Activated naive CD8-positive, alpha-beta T cell treated with anti-CD3 and anti-CD28 coated beads, Interleukin-2, amount 50 U/mL, for 24 hours (primary cell): ENCODE measurements at regions not wholly inside any gene's neighbourhood (a gene's known extent, or its start where the extent isn't known, plus 50 kb on each side); places are given as distances from the start of the nearest gene placed in this dataset.
"Not testable (repeated sequence)": the region's sequence is repeated elsewhere in the genome, so short reads cannot be mapped to it uniquely, and the experiment has no call there.

ENCODE experiments used
- ATAC-seq: fragments of 150-1000 bp; cut with Tn5 transposase; one replicate; pipeline ENCODE4 v1.10.0; 2021
- DNase-seq: peaks from one replicate; pipeline ENCODE4 v3.0.0; 2021
- H3K27ac Mint-ChIP-seq: one replicate; pipeline ENCODE4 v1.8.0; 2021; ENCODE audit warnings: mild to moderate bottlenecking, mixed read lengths
- H3K27me3 Mint-ChIP-seq: one replicate; pipeline ENCODE4 v1.8.0; 2021; ENCODE audit warnings: mixed read lengths
- H3K36me3 Mint-ChIP-seq: one replicate; pipeline ENCODE4 v1.8.0; 2021; ENCODE audit warnings: low read depth, mixed read lengths
- H3K4me1 Mint-ChIP-seq: one replicate; pipeline ENCODE4 v1.8.0; 2021; ENCODE audit warnings: mixed read lengths
- H3K4me3 Mint-ChIP-seq: one replicate; pipeline ENCODE4 v1.8.0; 2021; ENCODE audit warnings: mild to moderate bottlenecking, moderate library complexity, mixed read lengths
- H3K9me3 Mint-ChIP-seq: one replicate; pipeline ENCODE4 v1.8.0; 2021; ENCODE audit warnings: mixed read lengths

DNA sequence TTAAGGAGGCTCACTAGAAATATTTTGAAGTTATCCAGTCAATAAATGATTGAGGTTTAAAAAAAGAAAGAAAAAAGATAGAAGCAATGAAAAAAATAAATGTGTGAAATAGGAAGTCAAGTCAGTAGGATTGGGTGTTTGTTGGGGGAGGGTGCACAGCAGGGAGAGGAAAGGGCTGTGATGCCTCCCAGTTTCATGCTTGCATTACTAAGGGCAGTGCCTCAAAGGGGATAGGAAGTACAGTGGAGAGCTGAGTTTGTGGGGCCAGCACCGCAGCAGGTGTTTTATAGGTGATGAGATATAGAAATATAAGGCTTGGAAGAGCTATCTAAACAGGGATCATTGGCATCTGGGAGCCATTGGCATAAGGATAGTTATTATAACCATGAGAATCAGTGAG is 919.2 kb downstream of the STIM2 start:
- Mint-ChIP-seq H3K9me3 (peaks cover 8% of the 10 kb centered on the region), H3K36me3 (no peaks in the 10 kb centered on the region), H3K4me1 (no peaks in the 10 kb centered on the region), H3K27ac (no peak overlapping the region), H3K4me3 (no peak overlapping the region), H3K27me3 (no peaks in the 10 kb centered on the region)
- ATAC-seq (no peak), DNase-seq (no peak)

DNA sequence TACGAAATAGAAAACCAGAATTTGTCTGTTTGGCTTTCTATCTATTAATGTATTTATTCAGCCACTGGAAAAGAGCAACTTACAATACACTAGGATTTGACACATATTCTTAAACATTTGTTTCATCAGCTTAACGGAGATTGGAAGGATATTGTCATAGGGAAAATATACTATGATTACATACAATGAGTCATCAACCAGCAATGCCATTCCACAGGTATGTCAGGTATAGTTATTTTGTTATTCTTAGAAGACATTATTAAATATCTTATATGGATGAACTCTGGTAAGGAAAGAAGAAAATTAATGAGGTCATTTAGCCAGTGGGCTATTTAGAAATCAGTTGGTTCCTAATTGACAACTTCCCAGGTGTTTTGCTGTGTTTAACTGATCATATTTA is 926.6 kb downstream of the STIM2 start:
- Mint-ChIP-seq H3K4me3 (no peak overlapping the region), H3K4me1 (no peaks in the 10 kb centered on the region)

DNA sequence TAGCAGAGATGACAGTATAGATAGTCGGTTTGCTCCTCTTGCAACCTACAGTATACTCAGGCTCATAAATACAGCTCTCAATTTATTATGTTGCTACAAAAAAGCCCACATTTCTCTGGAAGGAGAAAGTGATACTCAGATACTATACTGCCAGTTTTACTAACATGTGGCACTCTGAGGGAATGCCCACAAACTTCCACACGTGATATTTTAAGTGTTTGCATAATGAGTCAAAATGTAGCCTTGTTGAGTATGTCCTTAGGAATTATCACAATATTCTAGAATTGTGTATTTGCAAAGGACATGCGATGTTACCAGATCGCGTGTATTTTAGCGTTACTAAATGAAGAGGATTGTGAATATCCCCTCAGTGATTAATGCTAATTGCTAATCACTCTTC is 929.1 kb downstream of the STIM2 start:
- H3K27me3 Mint-ChIP-seq: no peaks in the 10 kb centered on the region
- H3K9me3 Mint-ChIP-seq: no peaks in the 10 kb centered on the region
- no peaks in the 10 kb centered on the region for H3K4me1 Mint-ChIP-seq
- no peak for ATAC-seq
- no peak for DNase-seq
- H3K27ac Mint-ChIP-seq: no peak overlapping the region
- H3K36me3 Mint-ChIP-seq: no peaks in the 10 kb centered on the region
- H3K4me3 Mint-ChIP-seq: no peak overlapping the region

More for the DNA sequence above, 926.6 kb downstream of the STIM2 start:
- Mint-ChIP-seq H3K36me3 (no peaks in the 10 kb centered on the region), H3K9me3 (no peaks in the 10 kb centered on the region), H3K27me3 (no peaks in the 10 kb centered on the region), H3K27ac (no peak overlapping the region)
- ATAC-seq: no peak
- no peak for DNase-seq

DNA sequence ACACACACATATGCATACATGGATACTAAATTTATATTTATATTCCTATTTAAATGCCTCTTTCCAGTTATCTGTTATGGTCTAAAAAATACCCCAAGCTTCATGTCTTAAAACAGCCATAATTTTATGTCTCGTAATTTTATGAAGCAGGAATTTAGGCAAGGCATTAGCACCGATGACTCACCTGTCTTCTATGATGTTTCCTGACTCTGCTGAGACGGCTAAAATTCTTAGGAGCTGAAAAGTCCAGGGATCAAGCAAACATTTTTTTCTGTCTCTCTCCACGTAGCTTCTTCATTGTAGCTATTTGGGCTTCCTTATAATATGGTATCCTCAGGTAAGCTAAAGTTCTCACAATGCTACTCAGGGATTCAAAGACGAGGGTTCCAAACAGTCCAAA is 930.3 kb downstream of the STIM2 start:
- Mint-ChIP-seq H3K9me3 (no peaks in the 10 kb centered on the region), H3K27me3 (no peaks in the 10 kb centered on the region), H3K27ac (no peak overlapping the region), H3K4me3 (no peak overlapping the region), H3K36me3 (no peaks in the 10 kb centered on the region), H3K4me1 (no peaks in the 10 kb centered on the region)
- ATAC-seq (no peak), DNase-seq (no peak)

DNA sequence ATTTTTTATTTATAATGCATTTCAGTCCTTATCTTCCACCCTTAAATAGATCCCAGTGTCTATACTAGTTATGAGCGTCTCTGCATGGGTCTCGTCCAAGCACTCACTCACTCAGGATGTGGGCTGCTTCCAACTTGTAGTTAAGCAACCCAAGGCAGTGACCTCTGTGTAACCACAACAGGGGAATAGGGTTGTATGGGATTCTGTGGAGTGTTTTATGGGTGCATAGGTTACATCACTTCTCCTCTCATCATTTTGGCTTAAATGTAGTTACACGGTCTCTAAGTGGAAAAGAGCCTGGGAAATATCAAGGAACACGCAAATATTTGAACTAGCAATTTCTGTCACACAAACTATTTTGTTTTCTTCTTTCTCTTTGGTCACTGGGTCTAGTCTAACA is 931.0 kb downstream of the STIM2 start:
- Mint-ChIP-seq H3K4me3 (no peak overlapping the region), H3K27ac (no peak overlapping the region), H3K36me3 (no peaks in the 10 kb centered on the region), H3K9me3 (no peaks in the 10 kb centered on the region), H3K4me1 (no peaks in the 10 kb centered on the region), H3K27me3 (no peaks in the 10 kb centered on the region)
- no peak for DNase-seq
- ATAC-seq: no peak

DNA sequence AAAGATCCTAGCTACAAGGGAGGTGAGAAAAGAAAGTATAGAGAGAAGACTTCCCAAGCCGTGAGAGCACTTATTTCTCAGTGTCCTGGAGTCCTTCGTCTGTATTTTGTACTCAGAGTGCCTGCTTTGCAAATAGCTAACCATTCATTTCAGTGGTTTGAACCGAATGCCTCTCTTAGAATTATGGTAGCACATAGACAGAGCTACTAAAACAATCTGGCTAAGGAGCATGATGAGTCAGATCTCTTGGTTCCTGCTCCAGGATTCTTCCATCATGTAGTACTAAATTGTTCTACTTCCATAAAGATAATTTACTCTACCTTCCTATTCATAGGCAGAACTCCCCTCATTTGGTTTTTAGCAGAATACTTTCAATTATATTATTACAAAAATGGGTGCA is 946.6 kb downstream of the STIM2 start:
- ATAC-seq: no peak
- no peak overlapping the region for H3K4me3 Mint-ChIP-seq
- no peak overlapping the region for H3K27ac Mint-ChIP-seq
- DNase-seq: no peak
- no peaks in the 10 kb centered on the region for H3K4me1 Mint-ChIP-seq
- H3K27me3 Mint-ChIP-seq: no peaks in the 10 kb centered on the region
- no peaks in the 10 kb centered on the region for H3K36me3 Mint-ChIP-seq
- H3K9me3 Mint-ChIP-seq: peaks cover 5% of the 10 kb centered on the region

DNA sequence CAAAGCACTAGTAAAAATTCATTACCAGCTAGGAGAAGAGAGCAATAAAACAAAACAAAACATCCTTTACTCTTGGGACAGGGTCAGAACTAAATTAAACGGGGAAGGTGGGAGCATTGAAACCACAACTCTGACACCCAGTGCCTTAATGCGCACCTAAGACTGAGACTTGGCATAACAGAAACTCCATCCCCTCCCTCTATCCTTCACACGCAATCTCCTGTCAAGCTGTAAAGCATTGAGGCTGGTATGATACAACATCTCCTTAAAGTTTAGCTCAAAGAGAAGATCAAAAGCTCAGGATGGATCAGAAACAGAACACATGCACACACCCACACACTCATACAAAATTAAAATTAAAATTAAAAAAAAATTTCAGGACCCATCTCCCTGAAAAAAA is 951.3 kb downstream of the STIM2 start:
- Mint-ChIP-seq H3K36me3 (no peaks in the 10 kb centered on the region), H3K4me1 (no peaks in the 10 kb centered on the region), H3K4me3 (no peak overlapping the region), H3K27ac (no peak overlapping the region), H3K27me3 (no peaks in the 10 kb centered on the region), H3K9me3 (peaks cover 5% of the 10 kb centered on the region)
- ATAC-seq: no peak
- no peak for DNase-seq

DNA sequence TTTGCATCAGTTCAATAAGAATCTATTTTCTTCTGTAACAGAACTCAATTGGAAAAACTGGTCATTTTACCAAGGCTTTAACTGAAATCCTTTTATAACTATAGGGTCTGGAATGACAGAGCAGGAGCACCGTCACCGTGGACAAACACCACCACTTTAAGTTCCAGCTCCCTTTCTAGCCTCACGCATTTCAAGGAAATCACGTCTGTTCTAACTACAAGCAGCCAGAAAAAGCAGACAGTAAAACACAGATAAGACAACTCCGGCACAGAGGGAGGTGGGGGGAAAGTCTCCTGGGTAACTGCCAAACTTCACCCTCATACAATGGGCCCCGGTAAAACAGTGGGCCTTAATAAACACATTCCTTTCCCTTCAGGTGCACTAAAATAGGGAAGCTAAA is 952.6 kb downstream of the STIM2 start:
- H3K27me3 Mint-ChIP-seq, H3K36me3 Mint-ChIP-seq, H3K4me1 Mint-ChIP-seq, H3K4me3 Mint-ChIP-seq, DNase-seq, H3K27ac Mint-ChIP-seq, ATAC-seq, H3K9me3 Mint-ChIP-seq: not testable (repeated sequence)

DNA sequence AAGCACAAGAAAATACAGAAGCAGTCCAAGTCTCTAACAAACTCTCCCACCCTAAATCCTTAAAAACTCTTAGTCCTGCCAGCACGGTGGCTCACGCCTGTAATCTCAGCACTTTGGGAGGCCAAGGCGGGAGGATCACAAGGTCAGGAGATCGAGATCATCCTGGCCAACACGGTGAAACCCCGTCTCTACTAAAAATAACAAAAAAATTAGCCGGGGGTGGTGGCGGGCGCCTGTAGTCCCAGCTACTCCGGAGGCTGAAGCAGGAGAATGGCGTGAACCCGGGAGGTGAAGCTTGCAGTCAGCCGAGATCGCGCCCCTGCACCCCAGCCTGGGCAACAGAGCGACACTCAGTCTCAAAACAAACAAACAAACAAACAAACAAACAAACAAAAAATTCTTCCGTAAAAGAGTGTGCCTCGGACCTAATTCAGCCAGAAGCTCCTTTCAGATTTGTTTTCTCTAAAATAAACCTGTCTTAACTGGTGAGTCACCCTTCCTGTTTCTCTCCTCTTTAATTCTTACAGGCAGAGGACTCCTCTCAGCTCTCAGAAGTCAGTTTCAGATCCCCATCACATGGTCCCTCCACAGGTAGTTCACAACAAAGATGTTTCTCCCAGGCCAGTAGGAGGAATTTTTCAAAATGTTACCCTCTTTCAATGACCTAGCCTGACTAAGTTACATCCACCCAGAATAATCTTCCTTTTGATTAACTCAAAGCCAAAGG is 953.2 kb downstream of the STIM2 start:
- not testable (repeated sequence) for DNase-seq, H3K4me3 Mint-ChIP-seq, H3K27me3 Mint-ChIP-seq, H3K4me1 Mint-ChIP-seq, H3K36me3 Mint-ChIP-seq, H3K9me3 Mint-ChIP-seq, H3K27ac Mint-ChIP-seq, ATAC-seq

DNA sequence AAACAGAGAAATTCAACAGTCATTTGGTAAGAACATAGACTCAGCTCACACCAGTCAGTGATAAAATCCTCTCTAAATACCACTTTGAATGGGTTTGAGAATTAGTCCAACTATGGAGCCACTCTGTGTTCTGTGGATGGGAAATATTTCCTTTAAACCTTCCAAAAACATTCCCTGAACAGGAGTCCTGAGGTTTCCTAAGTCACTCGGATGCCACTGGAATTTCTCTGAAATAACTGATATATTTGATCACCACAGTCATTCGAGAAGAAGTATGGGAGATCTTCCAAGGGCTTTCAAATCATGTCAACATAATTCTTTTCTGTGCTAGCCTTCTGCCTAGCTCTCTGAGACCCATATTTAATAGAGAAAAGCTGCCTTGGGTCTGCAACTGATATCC is 958.6 kb downstream of the STIM2 start:
- DNase-seq (no peak), ATAC-seq (no peak)
- Mint-ChIP-seq H3K27me3 (no peaks in the 10 kb centered on the region), H3K4me1 (no peaks in the 10 kb centered on the region), H3K9me3 (peaks cover 10% of the 10 kb centered on the region), H3K27ac (no peak overlapping the region), H3K4me3 (no peak overlapping the region), H3K36me3 (no peaks in the 10 kb centered on the region)

DNA sequence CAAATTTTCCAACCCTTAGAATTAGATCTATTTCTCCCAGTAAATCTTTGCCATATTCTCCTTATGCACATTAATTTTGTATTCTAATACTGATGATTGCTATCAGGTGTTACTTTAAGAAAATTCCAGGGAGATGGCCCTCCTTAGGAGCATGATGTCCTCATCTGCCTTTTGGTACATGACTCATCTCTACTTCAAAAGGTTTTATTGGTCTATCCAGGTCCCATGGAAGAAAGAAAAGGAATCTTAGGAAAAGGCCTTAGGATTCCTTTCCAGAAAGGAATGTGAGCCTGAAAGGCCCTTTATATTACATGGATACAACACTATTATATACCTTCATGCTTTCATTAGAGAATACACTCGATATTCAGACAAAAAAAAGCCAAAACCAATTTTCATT is 968.2 kb downstream of the STIM2 start:
- Mint-ChIP-seq H3K36me3 (no peaks in the 10 kb centered on the region), H3K9me3 (peaks cover 1% of the 10 kb centered on the region), H3K4me1 (no peaks in the 10 kb centered on the region), H3K27ac (no peak overlapping the region), H3K4me3 (no peak overlapping the region), H3K27me3 (no peaks in the 10 kb centered on the region)
- DNase-seq (no peak), ATAC-seq (no peak)

DNA sequence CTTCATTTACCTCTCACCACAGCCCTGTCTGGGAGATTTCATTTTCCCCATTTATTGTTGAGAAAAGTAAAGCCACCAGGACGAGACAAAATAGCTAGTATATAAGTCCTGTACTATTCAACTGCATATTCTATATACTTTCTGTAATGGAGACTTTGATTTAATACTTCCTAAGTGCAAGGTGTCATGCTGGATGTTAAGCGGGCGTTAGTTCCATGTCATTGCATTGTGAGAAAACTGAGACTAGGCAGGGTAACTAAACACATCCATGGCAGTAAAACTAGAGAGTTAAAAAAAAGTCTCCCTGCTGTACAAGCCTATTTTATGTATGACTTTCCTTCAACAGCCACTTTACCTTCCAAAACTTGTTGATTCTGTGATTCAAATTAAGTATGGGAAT is 969.6 kb downstream of the STIM2 start:
- H3K27ac Mint-ChIP-seq: no peak overlapping the region
- H3K27me3 Mint-ChIP-seq: no peaks in the 10 kb centered on the region
- ATAC-seq (no peak), DNase-seq (no peak)
- H3K4me3 Mint-ChIP-seq: no peak overlapping the region
- no peaks in the 10 kb centered on the region for H3K4me1 Mint-ChIP-seq
- no peaks in the 10 kb centered on the region for H3K36me3 Mint-ChIP-seq
- no peaks in the 10 kb centered on the region for H3K9me3 Mint-ChIP-seq

DNA sequence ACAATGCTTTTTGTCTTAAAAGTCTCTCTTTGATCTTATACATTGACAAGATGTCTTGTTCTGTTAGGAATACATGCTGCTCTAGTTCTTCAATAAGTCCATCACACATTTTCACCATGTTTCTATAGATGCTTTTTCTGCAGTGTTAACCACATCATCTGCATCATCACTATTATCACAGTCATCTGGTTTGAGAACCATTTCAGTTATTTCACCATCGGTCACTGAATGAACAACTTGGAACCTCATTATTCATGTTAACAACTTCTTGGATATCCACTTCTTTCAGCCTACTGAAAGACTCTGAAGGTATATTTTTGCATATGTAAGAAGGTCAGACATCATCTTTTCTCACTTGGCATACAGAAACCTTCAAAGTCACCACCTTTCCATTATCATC is 975.2 kb downstream of the STIM2 start:
- Mint-ChIP-seq H3K36me3 (no peaks in the 10 kb centered on the region), H3K4me1 (no peaks in the 10 kb centered on the region), H3K27me3 (no peaks in the 10 kb centered on the region), H3K4me3 (no peak overlapping the region), H3K27ac (no peak overlapping the region), H3K9me3 (no peaks in the 10 kb centered on the region)
- ATAC-seq (no peak), DNase-seq (no peak)

DNA sequence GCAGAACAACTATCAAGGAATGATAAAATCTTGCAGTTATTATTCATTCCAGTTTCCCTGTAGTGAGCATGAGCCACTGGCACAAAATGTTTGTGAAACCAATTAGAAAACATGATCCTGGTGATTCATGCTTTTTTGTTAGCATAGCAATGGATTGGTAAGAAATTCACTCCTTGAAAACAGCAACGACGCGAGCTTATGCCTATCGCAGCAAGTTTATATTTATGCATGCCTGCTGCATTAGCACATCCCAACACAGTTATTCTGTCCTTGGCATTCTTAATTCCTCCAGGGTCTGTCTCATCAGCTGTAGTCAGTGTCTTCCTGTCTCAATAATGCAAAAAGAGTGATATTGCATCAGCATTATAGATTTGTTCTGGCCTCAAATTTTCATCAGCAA is 975.9 kb downstream of the STIM2 start:
- Mint-ChIP-seq H3K27ac (no peak overlapping the region), H3K9me3 (no peaks in the 10 kb centered on the region), H3K36me3 (no peaks in the 10 kb centered on the region), H3K4me3 (no peak overlapping the region), H3K4me1 (no peaks in the 10 kb centered on the region), H3K27me3 (no peaks in the 10 kb centered on the region)
- DNase-seq (no peak), ATAC-seq (no peak)

DNA sequence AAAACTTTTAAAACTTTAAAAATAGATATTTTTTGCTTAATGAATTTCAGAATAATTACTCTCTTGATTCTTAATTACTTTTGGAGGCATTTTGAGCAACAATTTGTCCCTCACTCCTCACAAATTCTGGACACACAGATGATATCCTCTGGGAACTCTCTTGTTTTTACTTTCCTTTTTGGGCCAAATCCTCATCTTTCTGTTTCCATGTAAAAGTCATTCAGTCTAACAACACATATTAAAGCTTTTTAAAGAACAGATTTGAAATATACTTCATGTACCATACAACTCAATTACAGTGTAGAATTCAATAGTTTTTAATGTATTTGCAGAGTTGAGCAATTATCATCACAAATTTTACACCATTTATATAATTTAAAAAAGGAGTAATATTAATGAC is 983.1 kb downstream of the STIM2 start:
- no peak overlapping the region for H3K4me3 Mint-ChIP-seq
- peaks cover 3% of the 10 kb centered on the region for H3K9me3 Mint-ChIP-seq
- no peak overlapping the region for H3K27ac Mint-ChIP-seq
- no peak for ATAC-seq
- no peak for DNase-seq
- no peaks in the 10 kb centered on the region for H3K4me1 Mint-ChIP-seq
- no peaks in the 10 kb centered on the region for H3K27me3 Mint-ChIP-seq
- H3K36me3 Mint-ChIP-seq: no peaks in the 10 kb centered on the region

DNA sequence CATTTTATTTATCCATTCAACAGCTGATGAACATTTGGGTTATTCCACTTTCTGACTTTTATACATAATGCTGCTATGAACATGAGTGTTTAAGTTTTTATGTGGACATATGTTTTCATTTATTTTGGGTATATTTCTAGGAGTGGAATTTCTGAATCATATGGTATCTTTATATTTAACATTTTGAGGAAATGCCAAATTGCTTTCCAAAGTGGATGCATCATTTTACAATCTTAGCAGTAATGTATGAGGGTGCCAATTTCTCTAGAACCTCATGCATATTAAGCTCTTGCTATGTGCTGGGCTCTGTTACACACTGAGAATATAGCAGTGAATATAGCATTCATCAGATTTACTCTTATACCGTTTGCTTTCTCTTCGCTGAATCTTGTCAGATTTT is 983.7 kb downstream of the STIM2 start:
- no peak for DNase-seq
- H3K27me3 Mint-ChIP-seq: no peaks in the 10 kb centered on the region
- H3K4me1 Mint-ChIP-seq: no peaks in the 10 kb centered on the region
- no peak overlapping the region for H3K27ac Mint-ChIP-seq
- peaks cover 3% of the 10 kb centered on the region for H3K9me3 Mint-ChIP-seq
- no peak for ATAC-seq
- no peak overlapping the region for H3K4me3 Mint-ChIP-seq
- no peaks in the 10 kb centered on the region for H3K36me3 Mint-ChIP-seq
